OCI-LY7 (cell line): ENCODE measurements at regions not wholly inside any gene's neighbourhood (a gene's known extent, or its start where the extent isn't known, plus 50 kb on each side); places are given as distances from the start of the nearest gene placed in this dataset.
"Not testable (repeated sequence)": the region's sequence is repeated elsewhere in the genome, so short reads cannot be mapped to it uniquely, and the experiment has no call there.

ENCODE experiments used
- BruUV-seq: library from RNA; stranded (reverse); fragments of 400-500 nt; replicated peaks from 2 replicates; lab custom pipeline; 2021; lab: Mats Ljungman, UMichigan
- CTCF ChIA-PET: fragments of 300-600 bp; sonication (Branson Sonifier 250); formaldehyde crosslinking; loops from one replicate; lab custom pipeline; 2022; ENCODE audit warnings: antibody characterized with exemption; ENCODE audit not compliant: unreplicated experiment; lab: Charles Lee
- POLR2A ChIA-PET: fragments of 300-600 bp; sonication (Branson Sonifier 250); formaldehyde crosslinking; loops from one replicate; lab custom pipeline; 2022; ENCODE audit warnings: antibody characterized with exemption; lab: Charles Lee
- DNase-seq: peaks from one replicate; pipeline ENCODE4 v3.0.0-alpha.2; 2015; ENCODE audit warnings: low spot score
- H2AFZ ChIP-seq: fragments of 200-600 bp; sonication (generic), shearing (Covaris generic); 2 replicates; pipeline ENCODE4 v1.6.1; 2014; ENCODE audit warnings: mild to moderate bottlenecking, antibody characterized with exemption, low read length, moderate library complexity
- H3K27ac ChIP-seq: fragments of 200-600 bp; sonication (generic); 2 replicates; pipeline ENCODE4 v1.5.1; 2014; ENCODE audit warnings: mixed run types, low read depth, mild to moderate bottlenecking, moderate library complexity, low read length, inconsistent platforms; ENCODE audit not compliant: poor library complexity, severe bottlenecking
- H3K36me3 ChIP-seq: fragments of 200-600 bp; sonication (generic); 2 replicates; pipeline ENCODE4 v1.6.1; 2014; ENCODE audit warnings: mild to moderate bottlenecking, antibody characterized with exemption, low read length, moderate library complexity, mixed read lengths; ENCODE audit not compliant: insufficient read depth
- H3K4me1 ChIP-seq: fragments of 200-600 bp; sonication (generic); 2 replicates; pipeline ENCODE4 v1.5.1; 2014; ENCODE audit warnings: mild to moderate bottlenecking, low read length; ENCODE audit not compliant: insufficient read depth, poor library complexity, severe bottlenecking
- H3K4me2 ChIP-seq: fragments of 200-600 bp; sonication (generic); 2 replicates; pipeline ENCODE4 v1.6.1; 2014; ENCODE audit warnings: mild to moderate bottlenecking, low read length
- H3K4me3 ChIP-seq: fragments of 200-600 bp; sonication (generic); 2 replicates; pipeline ENCODE4 v1.5.1; 2014; ENCODE audit warnings: mild to moderate bottlenecking, low read depth, low read length; ENCODE audit not compliant: poor library complexity, severe bottlenecking
- H3K79me2 ChIP-seq: fragments of 200-600 bp; sonication (generic); 2 replicates; pipeline ENCODE4 v1.6.1; 2016; ENCODE audit warnings: low read depth, mild to moderate bottlenecking, low read length, moderate library complexity, mixed read lengths; ENCODE audit not compliant: insufficient read depth
- H3K9me2 ChIP-seq: fragments of 200-600 bp; sonication (generic); 2 replicates; pipeline ENCODE4 v1.6.1; 2016; ENCODE audit warnings: mild to moderate bottlenecking, low read length, mixed read lengths; ENCODE audit not compliant: insufficient read depth
- H3K9me3 ChIP-seq: fragments of 200-600 bp; sonication (generic); 2 replicates; pipeline ENCODE4 v1.6.1; 2014; ENCODE audit warnings: mild to moderate bottlenecking, mixed run types, low read length, mixed read lengths
- H4K20me1 ChIP-seq: fragments of 200-600 bp; sonication (generic); 2 replicates; pipeline ENCODE4 v1.6.1; 2014; ENCODE audit warnings: mild to moderate bottlenecking, antibody characterized with exemption, low read length, moderate library complexity, mixed read lengths; ENCODE audit not compliant: insufficient read depth
- EZH2phosphoT487 ChIP-seq: fragments of 200-600 bp; sonication (generic); IDR thresholded peaks from 2 replicates; pipeline ENCODE4 v1.6.1; 2018; ENCODE audit warnings: low read depth, borderline replicate concordance, mild to moderate bottlenecking, mixed run types, antibody characterized with exemption, low read length, moderate library complexity, mixed read lengths
- intact Hi-C: fragments of 100-400 bp; cut with micrococcal nuclease; formaldehyde crosslinking; loops from one replicate; pipeline ENCODE4 v1.10.0; 2022; ENCODE audit not compliant: unreplicated experiment
- TF ChIP-seq, protein P1 (sequence below): fragments of 200-600 bp; sonication (generic); conservative IDR thresholded peaks from 2 replicates; pipeline ENCODE4 v1.5.1; 2014; ENCODE audit warnings: mild to moderate bottlenecking, antibody characterized with exemption, low read length, moderate library complexity, mixed read lengths

DNA sequence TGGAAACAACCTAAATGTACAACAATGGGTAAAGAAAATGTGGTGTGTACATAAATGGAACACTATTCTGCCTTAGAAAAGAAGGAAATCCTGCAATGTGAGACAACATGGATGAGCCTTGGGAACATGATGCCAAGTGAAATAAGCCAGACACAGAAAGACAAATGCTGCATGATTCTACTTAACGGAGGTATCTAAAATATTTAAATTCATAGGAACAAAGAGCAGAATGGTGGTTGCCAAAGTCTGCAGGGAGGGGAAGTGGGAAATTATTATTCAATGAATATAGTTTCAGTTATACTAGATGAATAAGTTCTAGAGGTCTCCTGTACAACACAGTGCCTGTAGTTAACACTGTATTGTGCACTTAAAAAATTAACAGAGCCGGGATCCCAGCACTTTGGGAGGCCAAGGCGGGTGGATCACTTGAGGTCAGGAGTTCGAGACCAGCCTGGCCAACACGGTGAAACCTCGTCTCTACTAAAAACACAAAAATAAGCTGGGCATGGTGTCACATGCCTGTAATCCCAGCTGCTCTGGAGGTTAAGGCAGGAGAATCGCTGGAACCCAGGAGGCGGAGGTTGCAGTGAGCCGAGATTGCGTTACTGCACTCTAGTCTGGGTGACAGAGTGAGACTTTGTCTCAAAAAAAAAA is 71.4 kb upstream of the SNX9 start:
- H3K27ac ChIP-seq = no peak overlapping the region
- no peak overlapping the region for H2AFZ ChIP-seq
- no peaks in the 10 kb centered on the region for H3K4me1 ChIP-seq
- H4K20me1 ChIP-seq = no peaks in the 10 kb centered on the region
- CTCF ChIA-PET = no interaction called here
- no peak overlapping the region for H3K4me3 ChIP-seq
- intact Hi-C loops = no loop called here
- no peaks in the 10 kb centered on the region; the same call in 1 of the 2 replicates for H3K9me3 ChIP-seq
- no peak overlapping the region for H3K4me2 ChIP-seq
- TF ChIP-seq, protein P1, sequence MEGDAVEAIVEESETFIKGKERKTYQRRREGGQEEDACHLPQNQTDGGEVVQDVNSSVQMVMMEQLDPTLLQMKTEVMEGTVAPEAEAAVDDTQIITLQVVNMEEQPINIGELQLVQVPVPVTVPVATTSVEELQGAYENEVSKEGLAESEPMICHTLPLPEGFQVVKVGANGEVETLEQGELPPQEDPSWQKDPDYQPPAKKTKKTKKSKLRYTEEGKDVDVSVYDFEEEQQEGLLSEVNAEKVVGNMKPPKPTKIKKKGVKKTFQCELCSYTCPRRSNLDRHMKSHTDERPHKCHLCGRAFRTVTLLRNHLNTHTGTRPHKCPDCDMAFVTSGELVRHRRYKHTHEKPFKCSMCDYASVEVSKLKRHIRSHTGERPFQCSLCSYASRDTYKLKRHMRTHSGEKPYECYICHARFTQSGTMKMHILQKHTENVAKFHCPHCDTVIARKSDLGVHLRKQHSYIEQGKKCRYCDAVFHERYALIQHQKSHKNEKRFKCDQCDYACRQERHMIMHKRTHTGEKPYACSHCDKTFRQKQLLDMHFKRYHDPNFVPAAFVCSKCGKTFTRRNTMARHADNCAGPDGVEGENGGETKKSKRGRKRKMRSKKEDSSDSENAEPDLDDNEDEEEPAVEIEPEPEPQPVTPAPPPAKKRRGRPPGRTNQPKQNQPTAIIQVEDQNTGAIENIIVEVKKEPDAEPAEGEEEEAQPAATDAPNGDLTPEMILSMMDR = no peak
- no peak for TF ChIP-seq EZH2phosphoT487
- DNase-seq = no peak
- no TSS peak for BruUV-seq
- H3K36me3 ChIP-seq = no peaks in the 10 kb centered on the region
- POLR2A ChIA-PET = no interaction called here
- no peaks in the 10 kb centered on the region for H3K79me2 ChIP-seq
- H3K9me2 ChIP-seq = no peaks in the 10 kb centered on the region

DNA sequence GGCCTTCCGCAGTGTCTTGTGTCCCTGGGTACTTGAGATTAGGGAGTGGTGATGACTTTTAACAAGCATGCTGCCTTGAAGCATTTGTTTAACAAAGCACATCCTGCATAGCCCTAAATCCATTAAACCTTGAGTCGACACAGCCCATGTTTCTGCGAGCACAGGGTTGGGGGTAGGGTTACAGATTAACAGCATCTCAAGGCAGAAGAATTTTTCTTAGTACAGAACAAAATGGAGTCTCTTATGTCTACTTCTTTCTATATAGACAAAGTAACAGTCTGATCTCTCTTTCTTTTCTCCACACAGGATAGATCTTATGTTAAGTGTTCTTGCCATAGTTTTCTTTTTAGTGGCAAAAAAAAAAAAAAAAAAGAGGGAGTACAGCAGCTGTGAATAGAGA is 70.2 kb upstream of the SNX9 start:
- H3K4me2 ChIP-seq, H3K27ac ChIP-seq, H3K4me1 ChIP-seq, H3K9me3 ChIP-seq, H2AFZ ChIP-seq, H3K79me2 ChIP-seq, H3K4me3 ChIP-seq, H3K9me2 ChIP-seq, H4K20me1 ChIP-seq, CTCF ChIA-PET, DNase-seq, H3K36me3 ChIP-seq, intact Hi-C loops, BruUV-seq: not testable (repeated sequence)
- POLR2A ChIA-PET = interaction anchor here (0.6 kb wide), 1 partner anchor 522 kb away, joined by 6 read pairs; no protein-coding TSS in a partner anchor

DNA sequence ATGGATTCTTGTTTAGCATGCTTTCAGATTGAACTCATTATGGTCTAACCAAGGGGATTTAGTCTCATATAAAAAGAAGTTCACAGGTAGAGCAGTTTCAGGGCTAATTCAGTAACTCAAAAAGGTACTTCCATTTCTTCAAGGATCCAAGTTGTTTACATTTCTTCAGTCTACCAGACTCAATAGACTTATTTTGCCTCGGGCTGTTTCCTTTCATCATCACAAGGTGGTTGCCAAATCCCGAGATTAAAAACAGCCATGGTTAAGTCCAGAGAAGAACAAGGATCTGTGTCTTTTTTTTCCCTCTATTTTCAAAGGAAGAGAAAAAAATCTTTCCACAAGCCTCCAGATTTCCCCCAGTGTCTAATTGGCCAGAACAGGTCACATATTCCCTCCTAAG is 69.8 kb upstream of the SNX9 start:
- POLR2A ChIA-PET = interaction anchor here (0.6 kb wide), 1 partner anchor 521 kb away, joined by 6 read pairs; no protein-coding TSS in a partner anchor
- CTCF ChIA-PET = no interaction called here

DNA sequence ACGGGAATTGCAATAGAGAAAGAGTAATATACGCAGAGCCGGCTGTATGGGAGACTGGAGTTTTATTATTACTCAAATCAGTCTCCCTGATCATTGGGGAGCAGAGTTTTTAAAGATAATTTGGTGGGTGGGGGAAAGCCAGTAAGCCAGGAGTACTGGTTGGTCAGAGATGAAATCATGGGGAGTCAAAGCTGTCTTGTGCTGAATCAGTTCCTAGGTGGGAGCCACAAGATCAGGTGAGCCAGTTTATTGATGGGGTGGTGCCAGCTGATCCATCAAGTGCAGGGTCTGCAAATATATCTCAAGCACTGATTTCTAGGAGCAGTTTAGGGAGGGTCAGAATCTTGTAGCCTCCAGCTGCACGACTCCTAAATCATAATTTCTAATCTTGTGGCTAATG is 69.2 kb upstream of the SNX9 start:
- H3K79me2 ChIP-seq, H3K9me2 ChIP-seq, H3K4me3 ChIP-seq, H3K4me2 ChIP-seq, H3K36me3 ChIP-seq, CTCF ChIA-PET, H3K27ac ChIP-seq, H4K20me1 ChIP-seq, H2AFZ ChIP-seq, intact Hi-C loops, H3K4me1 ChIP-seq, BruUV-seq, DNase-seq, H3K9me3 ChIP-seq: not testable (repeated sequence)
- POLR2A ChIA-PET = interaction anchor here (0.5 to 1.0 kb wide), 3 partner anchors 42 to 671 kb away, joined by 3 to 5 read pairs (median 4); no protein-coding TSS in a partner anchor

More for the DNA sequence above, 69.8 kb upstream of the SNX9 start:
- Histone ChIP-seq H3K27ac (no peak overlapping the region), H3K4me3 (no peak overlapping the region), H3K9me2 (no peaks in the 10 kb centered on the region), H3K79me2 (no peaks in the 10 kb centered on the region), H3K9me3 (no peaks in the 10 kb centered on the region; the same call in 1 of the 2 replicates), H3K4me1 (no peaks in the 10 kb centered on the region), H3K4me2 (no peak overlapping the region), H2AFZ (no peak overlapping the region), H3K36me3 (no peaks in the 10 kb centered on the region), H4K20me1 (no peaks in the 10 kb centered on the region)
- no peak for DNase-seq
- TF ChIP-seq, protein P1 = no peak
- TF ChIP-seq EZH2phosphoT487 = no peak
- BruUV-seq = no TSS peak
- intact Hi-C loops = no loop called here
